IMR-90 (cell line): ENCODE measurements at regions not wholly inside any gene's neighbourhood (a gene's known extent, or its start where the extent isn't known, plus 50 kb on each side); places are given as distances from the start of the nearest gene placed in this dataset.

Source experiments
- CHD1 ChIP-seq: IDR thresholded peaks from 2 replicates; pipeline ENCODE4 v1.6.1; 2012; ENCODE audit warnings: low read depth, low read length, improper control_type of control experiment
- CTCF ChIP-seq: conservative IDR thresholded peaks from 2 replicates; pipeline ENCODE4 v1.5.1; 2012; ENCODE audit warnings: mild to moderate bottlenecking, low read depth, low read length, improper control_type of control experiment
- ELK1 ChIP-seq: fragments of 150-350 bp; IDR thresholded peaks from 2 replicates; pipeline ENCODE4 v1.6.1; 2016; ENCODE audit warnings: low read depth, mild to moderate bottlenecking, low read length, moderate library complexity, borderline replicate concordance
- RAD21 ChIP-seq: IDR thresholded peaks from 2 replicates; pipeline ENCODE4 v1.6.1; 2012; ENCODE audit warnings: low read length, improper control_type of control experiment
- USF2 ChIP-seq: fragments of 150-350 bp; IDR thresholded peaks from 2 replicates; pipeline ENCODE4 v1.6.1; 2017; ENCODE audit warnings: mild to moderate bottlenecking, antibody characterized with exemption, low read length, low read depth

GRCh38 chr3:96491023-96491422, 323.4 kb upstream of the EPHA6 start:
- TF ChIP-seq USF2 (no peak), CTCF (no peak), CHD1 (no peak), RAD21 (no peak), ELK1 (no peak)
